ENCODE measurements at regions not wholly inside any gene's neighbourhood (a gene's known extent, or its start where the extent isn't known, plus 50 kb on each side); places are given as distances from the start of the nearest gene placed in this dataset.

DNA sequence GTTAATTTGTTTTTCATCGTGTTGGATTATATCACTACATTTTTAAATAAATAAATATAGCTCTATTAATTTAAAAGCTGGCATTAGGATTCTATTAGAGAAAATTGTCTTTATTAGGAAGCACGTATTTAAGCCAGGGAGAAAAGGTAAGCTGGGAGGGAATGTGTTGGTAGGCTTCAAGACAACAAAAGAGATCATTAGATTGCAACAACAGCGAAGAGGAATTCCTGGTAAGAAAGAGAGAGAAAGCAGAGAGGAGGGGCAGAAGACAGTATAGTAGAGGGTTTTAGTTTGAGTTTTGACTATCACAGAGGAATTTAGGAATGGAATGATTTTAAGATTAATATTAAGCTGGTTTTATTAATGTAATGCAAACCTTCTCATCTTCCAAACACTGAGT is 613.6 kb upstream of the USP15 start:
- TF ChIP-seq, protein P1, sequence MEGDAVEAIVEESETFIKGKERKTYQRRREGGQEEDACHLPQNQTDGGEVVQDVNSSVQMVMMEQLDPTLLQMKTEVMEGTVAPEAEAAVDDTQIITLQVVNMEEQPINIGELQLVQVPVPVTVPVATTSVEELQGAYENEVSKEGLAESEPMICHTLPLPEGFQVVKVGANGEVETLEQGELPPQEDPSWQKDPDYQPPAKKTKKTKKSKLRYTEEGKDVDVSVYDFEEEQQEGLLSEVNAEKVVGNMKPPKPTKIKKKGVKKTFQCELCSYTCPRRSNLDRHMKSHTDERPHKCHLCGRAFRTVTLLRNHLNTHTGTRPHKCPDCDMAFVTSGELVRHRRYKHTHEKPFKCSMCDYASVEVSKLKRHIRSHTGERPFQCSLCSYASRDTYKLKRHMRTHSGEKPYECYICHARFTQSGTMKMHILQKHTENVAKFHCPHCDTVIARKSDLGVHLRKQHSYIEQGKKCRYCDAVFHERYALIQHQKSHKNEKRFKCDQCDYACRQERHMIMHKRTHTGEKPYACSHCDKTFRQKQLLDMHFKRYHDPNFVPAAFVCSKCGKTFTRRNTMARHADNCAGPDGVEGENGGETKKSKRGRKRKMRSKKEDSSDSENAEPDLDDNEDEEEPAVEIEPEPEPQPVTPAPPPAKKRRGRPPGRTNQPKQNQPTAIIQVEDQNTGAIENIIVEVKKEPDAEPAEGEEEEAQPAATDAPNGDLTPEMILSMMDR (IDR thresholded peaks at IDR 0.05; ENCODE audit: low read depth, low read length), result no peak
- TF ChIP-seq EZH2phosphoT487 (IDR thresholded peaks at IDR 0.05; ENCODE audit: low read depth), result no peak

Data from OCI-LY3 (cell line).